HG03280 (cell line): ENCODE measurements at regions not wholly inside any gene's neighbourhood (a gene's known extent, or its start where the extent isn't known, plus 50 kb on each side); places are given as distances from the start of the nearest gene placed in this dataset.

ENCODE experiments used
- ATAC-seq: cut with Tn5 transposase; IDR thresholded peaks from one replicate; pipeline ENCODE4 v1.9.1; 2021; ENCODE audit warnings: mild to moderate bottlenecking, moderate library complexity; ENCODE audit not compliant: unreplicated experiment

DNA sequence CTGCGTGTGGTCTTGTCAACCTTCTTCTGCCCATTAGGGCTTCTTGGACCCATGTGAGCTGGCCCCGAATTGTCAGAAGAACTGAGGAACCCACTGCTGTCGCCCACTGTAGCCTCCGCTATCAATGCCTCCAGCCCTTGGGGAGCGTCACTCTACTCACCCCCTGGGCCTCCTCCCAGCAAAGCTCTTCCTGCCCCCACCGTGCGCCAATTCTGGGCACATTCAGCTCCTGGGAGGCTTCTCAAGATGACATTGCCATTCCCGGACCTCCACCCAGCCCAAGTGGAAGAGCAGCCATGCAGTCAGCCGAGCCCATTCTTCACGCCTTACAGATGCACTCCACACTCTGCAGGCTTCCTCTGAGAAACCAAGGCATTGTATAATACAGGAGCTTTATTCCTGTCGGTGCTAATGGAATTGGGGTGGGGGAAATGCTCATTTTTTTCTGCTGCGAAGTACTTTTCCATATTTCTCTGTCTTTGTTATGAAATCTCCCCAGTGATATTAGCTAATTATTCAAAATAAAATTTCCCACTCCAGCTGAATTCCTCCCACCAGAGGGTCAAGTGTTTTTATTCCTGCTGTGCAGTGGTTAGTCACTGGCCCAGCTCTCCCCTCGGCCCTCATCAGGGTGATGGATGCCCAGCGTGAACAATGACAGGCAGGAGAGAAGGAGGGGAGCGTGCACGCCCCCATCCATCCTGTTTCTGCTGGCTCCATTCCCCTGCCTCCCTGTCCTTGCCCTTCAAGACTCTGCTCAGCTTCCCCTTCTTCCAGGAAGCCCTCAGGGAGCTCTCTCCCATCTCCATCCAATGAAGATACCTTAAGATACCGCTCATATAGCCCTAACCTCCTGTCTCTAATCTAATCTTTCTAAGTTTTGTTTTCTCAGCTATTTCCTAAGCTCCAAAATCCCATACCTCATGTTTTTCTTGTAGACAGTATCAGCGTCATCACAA, 87.7 kb downstream of the C16orf95 start:
- no peak for ATAC-seq

DNA sequence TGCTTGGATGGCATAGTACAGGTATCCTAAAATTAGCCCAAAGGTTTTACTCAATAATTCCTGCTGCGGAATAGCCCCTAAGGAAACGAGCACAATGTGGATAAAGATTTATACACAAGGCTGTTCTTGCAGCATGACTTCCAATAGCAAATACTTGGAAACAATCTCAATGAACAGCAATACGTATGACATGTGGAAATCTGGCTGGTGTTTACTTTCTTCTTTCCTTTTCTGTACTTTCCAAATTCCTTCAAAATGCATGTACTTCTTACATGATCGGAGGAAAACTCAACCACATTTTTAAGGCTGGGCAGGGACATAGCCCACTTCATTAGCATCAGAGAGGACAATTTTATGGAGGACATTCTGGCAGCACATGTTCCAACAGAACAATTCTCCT, 86.6 kb downstream of the C16orf95 start:
- no peak for ATAC-seq

GRCh38 chr16:87231295-87231694, 85.9 kb downstream of the C16orf95 start:
- ATAC-seq: no peak

DNA sequence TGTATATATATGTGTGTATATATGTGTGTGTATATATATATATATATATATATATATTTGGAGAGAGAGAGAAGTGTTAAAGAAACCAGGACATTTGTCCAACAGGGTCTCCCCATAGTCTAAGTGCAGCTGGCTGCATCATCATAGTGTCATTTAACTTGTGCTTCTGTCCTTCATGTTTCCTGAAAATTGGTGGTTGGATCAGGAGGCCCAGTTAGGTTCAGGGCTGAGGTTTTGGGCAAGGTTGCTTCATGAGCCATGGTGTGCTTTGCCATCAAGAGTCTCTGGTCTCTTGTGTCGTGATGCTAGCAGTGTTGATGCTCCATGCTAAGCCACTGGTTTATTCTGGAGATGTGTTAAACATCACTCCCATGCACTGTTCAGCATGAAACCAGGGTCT, 85.3 kb downstream of the C16orf95 start:
- no peak for ATAC-seq

- no peak for ATAC-seq
Observed at GRCh38 chr16:87233928-87234327, 83.3 kb downstream of the C16orf95 start.

- ATAC-seq: no peak
Observed at GRCh38 chr16:87234601-87235000, 82.6 kb downstream of the C16orf95 start.

- ATAC-seq: no peak
Observed at GRCh38 chr16:87235810-87236515, 81.2 kb downstream of the C16orf95 start.

GRCh38 chr16:87236516-87237115, 80.6 kb downstream of the C16orf95 start:
- no peak for ATAC-seq

GRCh38 chr16:87238361-87238715, 78.9 kb downstream of the C16orf95 start:
- no peak for ATAC-seq

DNA sequence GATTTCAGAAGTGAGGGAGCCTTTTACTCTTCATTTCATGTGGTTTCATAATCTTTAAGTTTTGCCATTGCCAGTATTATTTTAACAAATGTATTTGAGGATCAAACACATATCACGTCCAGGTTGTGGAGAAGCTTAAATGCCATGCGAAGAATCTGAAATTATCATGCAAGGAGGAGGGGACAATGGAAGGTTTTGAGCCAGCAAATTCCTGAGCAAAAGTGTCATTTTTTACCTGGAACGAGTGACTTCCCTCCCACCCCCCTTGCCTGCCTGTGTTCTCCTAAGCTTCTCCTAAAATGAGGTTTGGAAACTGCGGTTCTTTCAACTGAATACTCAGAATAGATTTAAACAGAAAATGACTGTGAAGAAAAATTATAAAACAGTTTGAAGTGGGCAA, 77.6 kb downstream of the C16orf95 start:
- ATAC-seq: no peak

DNA sequence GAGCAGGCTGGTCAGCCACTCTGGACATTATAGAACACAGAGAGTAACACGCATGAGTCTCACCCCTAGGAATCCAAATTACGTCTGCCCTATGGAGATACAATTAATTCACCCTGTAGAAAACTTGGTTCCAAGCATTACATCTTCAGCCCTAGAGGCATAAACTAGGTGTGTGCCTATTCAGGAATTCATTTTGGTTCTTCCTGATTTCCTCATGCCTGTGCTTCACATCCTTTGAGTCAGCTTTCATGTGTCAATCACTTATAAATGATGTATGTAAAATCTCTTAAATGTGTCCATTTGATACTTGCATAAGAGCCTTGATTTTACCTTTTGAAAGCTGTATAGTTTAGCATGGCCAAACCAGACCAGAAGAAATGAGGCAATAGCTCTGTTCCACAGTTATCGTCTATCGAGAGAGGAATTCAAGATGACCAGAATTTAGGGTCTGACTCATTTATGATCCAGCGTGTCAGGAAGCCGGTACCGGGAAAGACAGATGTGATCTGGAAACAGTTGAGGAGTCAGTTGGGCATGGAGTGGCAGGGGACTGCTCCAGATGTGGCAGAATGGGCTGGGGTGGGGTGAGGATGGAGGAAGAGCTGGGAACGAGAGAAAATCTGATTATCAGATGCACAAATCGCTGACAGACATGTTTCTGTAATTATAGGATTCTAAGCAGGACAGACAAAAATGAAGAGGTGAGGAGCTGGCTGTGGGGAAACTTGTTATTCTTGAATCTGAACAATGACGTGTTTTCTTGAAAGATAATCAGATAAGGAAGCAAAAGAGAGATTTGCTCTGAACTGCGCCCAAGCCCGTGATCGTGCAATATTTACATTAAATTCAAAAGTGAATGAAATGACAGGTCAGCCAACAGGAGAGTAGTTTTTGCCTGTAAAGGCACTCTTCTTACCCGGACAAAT, 76.7 kb downstream of the C16orf95 start:
- no peak for ATAC-seq

DNA sequence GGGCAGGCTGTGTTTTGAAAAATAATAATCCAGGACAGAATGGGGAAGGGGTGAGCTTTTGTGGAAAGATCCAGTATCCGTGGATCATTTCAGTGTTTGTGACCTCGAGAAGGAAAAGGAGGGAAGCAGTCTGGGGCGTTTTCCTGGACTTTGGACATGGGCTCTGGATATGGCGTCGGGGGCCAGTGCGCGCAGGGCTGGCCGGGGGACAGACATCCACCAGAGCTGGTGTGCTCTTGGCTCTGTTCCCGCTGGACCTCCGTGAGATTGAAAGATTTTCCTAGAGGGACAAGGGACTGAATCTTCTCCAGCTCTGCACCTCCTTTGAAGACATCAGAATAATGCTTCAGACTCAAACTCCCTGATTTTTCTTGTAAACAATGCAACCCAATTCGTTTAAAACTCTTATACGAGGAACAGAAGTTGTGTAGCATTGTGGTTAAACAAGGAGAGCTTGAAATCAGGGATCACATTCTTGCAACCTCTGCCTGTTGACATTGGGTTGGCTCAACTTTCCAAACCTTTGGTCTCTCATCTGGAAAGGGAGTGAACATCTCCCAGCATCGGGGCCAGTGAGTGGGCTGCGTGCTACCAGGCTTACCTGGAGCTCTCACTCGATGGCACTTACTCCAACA, 75.9 kb downstream of the C16orf95 start:
- ATAC-seq: no peak

DNA sequence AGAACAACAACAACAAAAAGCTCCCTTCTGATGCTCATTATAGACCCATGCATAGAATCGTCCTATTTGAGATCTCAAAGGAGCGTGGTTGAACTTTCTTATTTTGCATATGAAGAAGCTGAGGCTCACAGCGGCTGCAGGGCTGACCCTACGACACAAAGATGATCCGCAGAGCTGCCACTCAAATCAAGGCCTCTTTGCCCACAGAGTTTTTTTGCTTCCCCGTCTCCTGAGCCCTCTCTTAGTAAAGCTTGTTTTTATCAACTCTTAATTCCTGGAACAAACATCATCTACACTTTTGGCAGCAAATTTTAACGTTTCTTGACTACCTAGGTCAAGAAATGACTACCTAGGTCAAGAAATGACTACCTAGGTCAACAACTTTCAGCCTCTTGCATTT, 73.7 kb downstream of the C16orf95 start:
- ATAC-seq: no peak

- no peak for ATAC-seq
Observed at GRCh38 chr16:87244636-87245197, 72.5 kb downstream of the C16orf95 start.

- ATAC-seq: no peak
Observed at GRCh38 chr16:87245511-87245910, 71.7 kb downstream of the C16orf95 start.

GRCh38 chr16:87246269-87247065, 70.7 kb downstream of the C16orf95 start:
- no peak for ATAC-seq

DNA sequence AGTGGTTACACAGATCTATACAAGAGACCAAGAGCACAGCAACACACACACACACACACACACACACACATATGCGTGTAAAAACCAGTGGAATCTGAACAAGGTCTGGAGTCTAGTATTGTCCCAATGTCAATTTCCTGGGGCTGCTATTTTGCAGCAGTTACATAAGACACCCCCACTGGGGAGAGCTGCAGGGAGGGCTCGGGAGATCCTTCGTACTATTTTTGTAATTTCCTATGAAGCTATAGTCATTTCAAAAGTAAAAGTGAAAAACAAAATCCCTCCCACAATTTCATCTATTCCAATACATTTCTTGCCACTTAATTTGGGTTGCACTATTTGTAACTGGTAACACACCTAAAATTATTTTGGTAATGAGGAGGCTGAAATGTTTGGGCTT, 68.5 kb downstream of the C16orf95 start:
- ATAC-seq: no peak

DNA sequence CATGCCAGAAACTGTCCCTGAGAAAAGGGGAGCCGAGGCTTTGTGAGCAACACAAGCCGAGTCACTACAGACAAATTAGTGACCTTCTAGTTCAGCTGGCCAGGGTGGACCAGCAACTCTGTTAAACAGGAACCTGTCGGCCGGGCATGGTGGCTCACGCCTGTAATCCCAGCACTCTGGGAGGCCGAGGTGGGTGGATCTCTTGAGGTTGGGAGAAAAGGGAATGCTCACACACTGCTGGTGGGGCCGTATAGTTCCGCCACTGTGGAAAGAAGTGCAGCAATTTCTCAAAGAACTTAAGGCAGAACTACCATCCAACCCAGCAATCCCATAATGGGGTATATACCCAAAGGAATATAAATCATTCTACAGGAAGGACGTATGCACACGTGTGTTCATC, 67.8 kb downstream of the C16orf95 start:
- no peak for ATAC-seq

DNA sequence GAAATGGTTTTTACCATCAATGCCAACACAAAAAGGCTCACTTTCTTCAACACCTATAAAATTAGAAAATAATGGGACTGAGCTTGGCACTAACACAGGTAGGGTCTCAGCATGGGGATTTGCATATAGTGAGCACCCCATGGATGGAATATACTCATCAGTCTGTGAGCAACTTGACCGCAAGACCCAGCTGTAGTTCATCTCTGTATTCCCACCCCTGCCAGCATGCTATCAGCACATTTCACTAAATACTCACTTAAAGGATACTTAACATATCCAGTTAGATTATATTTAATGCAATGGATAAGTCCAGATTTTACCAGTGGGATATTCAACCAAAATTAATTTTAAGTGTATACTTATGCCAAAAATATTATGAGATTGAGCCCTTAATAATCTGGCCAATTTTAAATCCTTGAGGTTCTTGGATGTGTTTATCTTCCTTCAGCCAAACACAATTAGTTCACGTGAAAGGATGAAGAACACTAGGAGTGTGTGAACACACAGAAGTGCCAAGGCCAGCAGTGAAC, 66.7 kb downstream of the C16orf95 start:
- no peak for ATAC-seq
